OCI-LY7 (cell line): ENCODE measurements at regions not wholly inside any gene's neighbourhood (a gene's known extent, or its start where the extent isn't known, plus 50 kb on each side); places are given as distances from the start of the nearest gene placed in this dataset.

Source experiments
- BruUV-seq: library from RNA; stranded (reverse); fragments of 400-500 nt; replicated peaks from 2 replicates; lab custom pipeline; 2021; lab: Mats Ljungman, UMichigan
- CTCF ChIA-PET: fragments of 300-600 bp; sonication (Branson Sonifier 250); formaldehyde crosslinking; loops from one replicate; lab custom pipeline; 2022; ENCODE audit warnings: antibody characterized with exemption; ENCODE audit not compliant: unreplicated experiment; lab: Charles Lee
- POLR2A ChIA-PET: fragments of 300-600 bp; sonication (Branson Sonifier 250); formaldehyde crosslinking; loops from one replicate; lab custom pipeline; 2022; ENCODE audit warnings: antibody characterized with exemption; lab: Charles Lee
- DNase-seq: peaks from one replicate; pipeline ENCODE4 v3.0.0-alpha.2; 2015; ENCODE audit warnings: low spot score
- H2AFZ ChIP-seq: fragments of 200-600 bp; sonication (generic), shearing (Covaris generic); 2 replicates; pipeline ENCODE4 v1.6.1; 2014; ENCODE audit warnings: mild to moderate bottlenecking, antibody characterized with exemption, low read length, moderate library complexity
- H3K27ac ChIP-seq: fragments of 200-600 bp; sonication (generic); 2 replicates; pipeline ENCODE4 v1.5.1; 2014; ENCODE audit warnings: mixed run types, low read depth, mild to moderate bottlenecking, moderate library complexity, low read length, inconsistent platforms; ENCODE audit not compliant: poor library complexity, severe bottlenecking
- H3K36me3 ChIP-seq: fragments of 200-600 bp; sonication (generic); 2 replicates; pipeline ENCODE4 v1.6.1; 2014; ENCODE audit warnings: mild to moderate bottlenecking, antibody characterized with exemption, low read length, moderate library complexity, mixed read lengths; ENCODE audit not compliant: insufficient read depth
- H3K4me1 ChIP-seq: fragments of 200-600 bp; sonication (generic); 2 replicates; pipeline ENCODE4 v1.5.1; 2014; ENCODE audit warnings: mild to moderate bottlenecking, low read length; ENCODE audit not compliant: insufficient read depth, poor library complexity, severe bottlenecking
- H3K4me2 ChIP-seq: fragments of 200-600 bp; sonication (generic); 2 replicates; pipeline ENCODE4 v1.6.1; 2014; ENCODE audit warnings: mild to moderate bottlenecking, low read length
- H3K4me3 ChIP-seq: fragments of 200-600 bp; sonication (generic); 2 replicates; pipeline ENCODE4 v1.5.1; 2014; ENCODE audit warnings: mild to moderate bottlenecking, low read depth, low read length; ENCODE audit not compliant: poor library complexity, severe bottlenecking
- H3K79me2 ChIP-seq: fragments of 200-600 bp; sonication (generic); 2 replicates; pipeline ENCODE4 v1.6.1; 2016; ENCODE audit warnings: low read depth, mild to moderate bottlenecking, low read length, moderate library complexity, mixed read lengths; ENCODE audit not compliant: insufficient read depth
- H3K9me2 ChIP-seq: fragments of 200-600 bp; sonication (generic); 2 replicates; pipeline ENCODE4 v1.6.1; 2016; ENCODE audit warnings: mild to moderate bottlenecking, low read length, mixed read lengths; ENCODE audit not compliant: insufficient read depth
- H3K9me3 ChIP-seq: fragments of 200-600 bp; sonication (generic); 2 replicates; pipeline ENCODE4 v1.6.1; 2014; ENCODE audit warnings: mild to moderate bottlenecking, mixed run types, low read length, mixed read lengths
- H4K20me1 ChIP-seq: fragments of 200-600 bp; sonication (generic); 2 replicates; pipeline ENCODE4 v1.6.1; 2014; ENCODE audit warnings: mild to moderate bottlenecking, antibody characterized with exemption, low read length, moderate library complexity, mixed read lengths; ENCODE audit not compliant: insufficient read depth
- CTCF ChIP-seq: fragments of 200-600 bp; sonication (generic); conservative IDR thresholded peaks from 2 replicates; pipeline ENCODE4 v1.5.1; 2014; ENCODE audit warnings: mild to moderate bottlenecking, antibody characterized with exemption, low read length, moderate library complexity, mixed read lengths
- EZH2phosphoT487 ChIP-seq: fragments of 200-600 bp; sonication (generic); IDR thresholded peaks from 2 replicates; pipeline ENCODE4 v1.6.1; 2018; ENCODE audit warnings: low read depth, borderline replicate concordance, mild to moderate bottlenecking, mixed run types, antibody characterized with exemption, low read length, moderate library complexity, mixed read lengths
- intact Hi-C: fragments of 100-400 bp; cut with micrococcal nuclease; formaldehyde crosslinking; loops from one replicate; pipeline ENCODE4 v1.10.0; 2022; ENCODE audit not compliant: unreplicated experiment

GRCh38 chr4:19596342-19596741 is 655.4 kb upstream of the SLIT2 start:
- TF ChIP-seq EZH2phosphoT487: no peak
- TF ChIP-seq CTCF: no peak
- Histone ChIP-seq H3K27ac (no peak overlapping the region), H2AFZ (no peak overlapping the region), H3K4me1 (no peaks in the 10 kb centered on the region), H4K20me1 (no peaks in the 10 kb centered on the region), H3K36me3 (no peaks in the 10 kb centered on the region), H3K4me2 (no peak overlapping the region), H3K9me2 (no peaks in the 10 kb centered on the region), H3K4me3 (no peak overlapping the region), H3K9me3 (no peaks in the 10 kb centered on the region), H3K79me2 (no peaks in the 10 kb centered on the region)
- intact Hi-C loops: no loop called here
- POLR2A ChIA-PET: interaction anchor here (0.6 kb wide), 2 partner anchors 22 to 884 kb away, joined by 3 read pairs; no protein-coding TSS in a partner anchor
- no peak for DNase-seq
- CTCF ChIA-PET: no interaction called here
- BruUV-seq: no TSS peak

GRCh38 chr4:19592391-19592790 is 659.3 kb upstream of the SLIT2 start:
- no peak overlapping the region for H2AFZ ChIP-seq
- H3K9me3 ChIP-seq: no peaks in the 10 kb centered on the region
- ChIA-PET CTCF (interaction anchor here (0.6 kb wide), 1 partner anchor 13 kb away, joined by 3 read pairs; no protein-coding TSS in a partner anchor), POLR2A (no interaction called here)
- no peaks in the 10 kb centered on the region for H3K4me1 ChIP-seq
- H4K20me1 ChIP-seq: no peaks in the 10 kb centered on the region
- BruUV-seq: no TSS peak
- H3K36me3 ChIP-seq: no peaks in the 10 kb centered on the region
- no peak for TF ChIP-seq EZH2phosphoT487
- no peak for TF ChIP-seq CTCF
- DNase-seq: no peak
- no peak overlapping the region for H3K4me2 ChIP-seq
- no peaks in the 10 kb centered on the region for H3K79me2 ChIP-seq
- no peaks in the 10 kb centered on the region for H3K9me2 ChIP-seq
- intact Hi-C loops: no loop called here
- H3K4me3 ChIP-seq: no peak overlapping the region
- no peak overlapping the region for H3K27ac ChIP-seq

- TF ChIP-seq EZH2phosphoT487 (no peak), CTCF (no peak)
- Histone ChIP-seq H3K27ac (no peak overlapping the region), H3K79me2 (no peaks in the 10 kb centered on the region), H2AFZ (no peak overlapping the region), H4K20me1 (no peaks in the 10 kb centered on the region), H3K9me3 (no peaks in the 10 kb centered on the region), H3K9me2 (0 out of 2 replicates have a peak, but pooled peaks cover 4% of the 10 kb centered on the region), H3K36me3 (no peaks in the 10 kb centered on the region), H3K4me1 (no peaks in the 10 kb centered on the region), H3K4me2 (no peak overlapping the region), H3K4me3 (no peak overlapping the region)
- POLR2A ChIA-PET: interaction anchor here (0.6 kb wide), 1 partner anchor 409 kb away, joined by 3 read pairs; no protein-coding TSS in a partner anchor
- DNase-seq: no peak
- CTCF ChIA-PET: no interaction called here
- no TSS peak for BruUV-seq
- intact Hi-C loops: no loop called here
These were observed 667.7 kb upstream of the SLIT2 start for GRCh38 chr4:19583827-19584569.
